ENCODE measurements at regions not wholly inside any gene's neighbourhood (a gene's known extent, or its start where the extent isn't known, plus 50 kb on each side); places are given as distances from the start of the nearest gene placed in this dataset.

- no peaks in the 10 kb centered on the region for H3K36me3 Mint-ChIP-seq
- no peak overlapping the region for H3K9ac ChIP-seq
- no peak overlapping the region for H3K27ac Mint-ChIP-seq
- H3K4me1 ChIP-seq = peaks cover 6% of the 10 kb centered on the region
- peaks cover 10% of the 10 kb centered on the region for H3F3A ChIP-seq (ENCODE audit: low read depth)
- no peak for TF ChIP-seq CTCF (IDR thresholded peaks at IDR 0.05)
- DNase-seq (ENCODE audit: low spot score) = no peak
- no peaks in the 10 kb centered on the region for H3K79me2 ChIP-seq (ENCODE audit: low read depth)
- no peaks in the 10 kb centered on the region for H3K9me3 Mint-ChIP-seq
- peaks cover 8% of the 10 kb centered on the region for H3K27me3 Mint-ChIP-seq (ENCODE audit: insufficient read depth, low read depth)
- H3K4me3 Mint-ChIP-seq = no peak overlapping the region
- no peaks in the 10 kb centered on the region for H3K36me3 ChIP-seq
- no peaks in the 10 kb centered on the region for H3K27me3 ChIP-seq
- no peak overlapping the region for H3K4me3 ChIP-seq
- H3K9me3 ChIP-seq (ENCODE audit: low read depth) = no peaks in the 10 kb centered on the region
- no peak overlapping the region for H3K27ac ChIP-seq
- H4K20me1 ChIP-seq (ENCODE audit: low read depth) = no peaks in the 10 kb centered on the region
- H3K4me2 ChIP-seq = no peak overlapping the region
- H3K4me1 Mint-ChIP-seq = peaks cover 12% of the 10 kb centered on the region
- H2AFZ ChIP-seq (replicated peaks) = no peak overlapping the region
These were observed 174.1 kb downstream of the CSNK2A3 start for GRCh38 chr11:11178671-11179638.

DNA sequence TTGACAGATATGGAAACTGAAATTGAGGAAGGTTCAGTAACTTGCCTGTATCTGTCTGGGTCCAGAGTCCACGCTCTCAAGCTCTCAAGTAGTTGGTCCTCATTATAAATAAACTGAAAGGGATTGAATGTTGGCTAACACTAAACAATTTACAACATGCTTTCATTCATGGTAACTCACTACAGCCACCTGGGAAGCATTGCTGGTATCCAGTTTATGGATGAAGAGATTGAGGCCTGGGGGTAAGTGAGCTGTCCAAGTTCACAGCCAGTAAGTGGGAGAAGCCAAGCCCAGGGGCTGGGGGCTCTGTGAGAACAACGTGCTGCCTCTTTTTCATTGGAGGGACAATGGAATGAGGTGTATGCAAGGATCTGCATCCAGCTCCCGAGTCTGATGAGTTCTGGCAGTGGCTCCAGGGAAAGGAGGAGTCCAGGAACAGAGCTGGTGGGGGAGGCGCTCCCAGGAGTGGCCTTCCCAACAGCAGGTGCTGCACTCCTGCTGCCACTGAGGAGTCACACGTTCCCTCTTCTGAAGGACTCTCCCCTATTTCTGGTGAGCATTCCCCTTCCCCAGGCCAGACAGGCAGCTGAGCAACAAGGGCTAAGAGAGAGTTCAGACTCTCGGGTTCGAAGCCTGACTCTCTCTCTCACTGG, 175.8 kb downstream of the CSNK2A3 start:
- no peak overlapping the region for H3K9ac ChIP-seq
- H2AFZ ChIP-seq (replicated peaks) = no peak overlapping the region
- H3K36me3 Mint-ChIP-seq = no peaks in the 10 kb centered on the region
- no peaks in the 10 kb centered on the region for H3K9me3 ChIP-seq (ENCODE audit: low read depth)
- H3K4me2 ChIP-seq = no peak overlapping the region
- H3K4me1 ChIP-seq = peaks cover 6% of the 10 kb centered on the region
- H3K27ac ChIP-seq = no peak overlapping the region
- peaks cover 10% of the 10 kb centered on the region for H3F3A ChIP-seq (ENCODE audit: low read depth)
- no peak overlapping the region for H3K4me3 Mint-ChIP-seq
- DNase-seq (ENCODE audit: low spot score) = no peak
- H3K27ac Mint-ChIP-seq = no peak overlapping the region
- H3K4me3 ChIP-seq = no peak overlapping the region
- no peaks in the 10 kb centered on the region for H3K79me2 ChIP-seq (ENCODE audit: low read depth)
- TF ChIP-seq CTCF (IDR thresholded peaks at IDR 0.05) = no peak
- TF ChIP-seq EZH2phosphoT487 (IDR thresholded peaks at IDR 0.05) = no peak
- TF ChIP-seq EZH2 (IDR thresholded peaks at IDR 0.05) = no peak
- H3K36me3 ChIP-seq = no peaks in the 10 kb centered on the region
- no peaks in the 10 kb centered on the region for H4K20me1 ChIP-seq (ENCODE audit: low read depth)
- peaks cover 8% of the 10 kb centered on the region for H3K27me3 Mint-ChIP-seq (ENCODE audit: insufficient read depth, low read depth)
- H3K9me3 Mint-ChIP-seq = no peaks in the 10 kb centered on the region
- peaks cover 13% of the 10 kb centered on the region for H3K4me1 Mint-ChIP-seq
- H3K27me3 ChIP-seq = no peaks in the 10 kb centered on the region

DNA sequence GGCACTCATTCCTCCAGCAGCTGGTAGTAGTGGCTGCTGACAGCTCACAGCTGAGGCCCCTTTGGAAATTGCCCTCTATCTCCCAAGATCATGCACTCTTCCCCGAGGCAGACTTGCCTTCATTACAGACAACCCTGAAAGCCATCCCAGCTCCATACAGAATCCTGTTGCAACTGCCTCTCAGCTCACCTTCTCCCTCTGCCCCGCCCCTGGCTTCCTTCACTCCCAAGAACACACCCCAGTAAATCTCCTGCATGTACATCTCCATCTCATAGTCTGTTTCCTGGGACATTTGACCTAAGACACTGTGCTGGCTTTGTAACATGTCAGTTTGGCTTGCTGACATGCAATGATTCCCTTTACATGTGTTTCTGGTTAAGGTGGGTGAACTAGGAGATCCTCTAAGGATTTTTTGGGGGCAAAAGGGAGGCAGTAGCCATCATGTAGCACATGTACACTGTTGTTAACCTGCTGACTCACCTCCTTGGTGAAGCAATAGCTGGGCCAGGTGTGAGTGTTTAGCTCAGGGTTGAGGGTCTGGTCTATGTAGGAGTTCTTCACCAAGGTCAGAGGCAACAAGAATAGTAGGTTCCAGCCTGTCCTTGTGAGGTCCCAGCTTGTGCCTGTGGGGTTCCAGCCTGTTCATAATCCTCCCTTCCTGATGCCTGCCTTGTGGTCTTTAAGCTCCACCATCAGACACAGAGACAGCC, 179.6 kb downstream of the CSNK2A3 start:
- Histone ChIP-seq H3K9me3 (ENCODE audit: low read depth) (no peaks in the 10 kb centered on the region), H3F3A (ENCODE audit: low read depth) (peaks cover 10% of the 10 kb centered on the region), H3K36me3 (no peaks in the 10 kb centered on the region), H3K9ac (no peak overlapping the region), H3K4me3 (no peak overlapping the region), H3K4me1 (peaks cover 6% of the 10 kb centered on the region), H3K27me3 (no peaks in the 10 kb centered on the region), H3K4me2 (no peak overlapping the region), H3K79me2 (ENCODE audit: low read depth) (no peaks in the 10 kb centered on the region), H4K20me1 (ENCODE audit: low read depth) (no peaks in the 10 kb centered on the region), H3K27ac (no peak overlapping the region), H2AFZ (replicated peaks) (no peak overlapping the region)
- Mint-ChIP-seq H3K27ac (no peak overlapping the region), H3K27me3 (ENCODE audit: insufficient read depth, low read depth) (peaks cover 8% of the 10 kb centered on the region), H3K4me1 (peaks cover 8% of the 10 kb centered on the region), H3K36me3 (no peaks in the 10 kb centered on the region), H3K4me3 (no peak overlapping the region), H3K9me3 (no peaks in the 10 kb centered on the region)
- no peak for DNase-seq (ENCODE audit: low spot score)
- no peak for TF ChIP-seq EZH2phosphoT487 (IDR thresholded peaks at IDR 0.05)
- no peak for TF ChIP-seq CTCF (IDR thresholded peaks at IDR 0.05)
- TF ChIP-seq EZH2 (IDR thresholded peaks at IDR 0.05) = no peak
